Epithelial cell of proximal tubule (primary cell): ENCODE measurements at regions not wholly inside any gene's neighbourhood (a gene's known extent, or its start where the extent isn't known, plus 50 kb on each side); places are given as distances from the start of the nearest gene placed in this dataset.
"Not testable (repeated sequence)": the region's sequence is repeated elsewhere in the genome, so short reads cannot be mapped to it uniquely, and the experiment has no call there.

Source experiments
- DNase-seq: peaks from one replicate; pipeline ENCODE4 v3.0.0-alpha.2; 2011; ENCODE audit warnings: low read depth
- H3K4me3 ChIP-seq: 2 replicates; pipeline ENCODE4 v1.5.1; 2011; ENCODE audit warnings: low read depth, mild to moderate bottlenecking, low read length
- CTCF ChIP-seq: conservative IDR thresholded peaks from 2 replicates; pipeline ENCODE4 v1.5.1; 2012; ENCODE audit warnings: low read depth, mild to moderate bottlenecking, low read length

- TF ChIP-seq CTCF = no peak
- H3K4me3 ChIP-seq = no peak overlapping the region
- DNase-seq = no peak
These were observed 83.7 kb downstream of the RIN2 start for GRCh38 chr20:19841740-19842139.

GRCh38 chr20:19844850-19845249 is 86.8 kb downstream of the RIN2 start:
- not testable (repeated sequence) for H3K4me3 ChIP-seq, DNase-seq

- DNase-seq = no peak
- no peak for TF ChIP-seq CTCF
- no peak overlapping the region for H3K4me3 ChIP-seq
These were observed 89.3 kb downstream of the RIN2 start for GRCh38 chr20:19847383-19847782.

- no peak overlapping the region for H3K4me3 ChIP-seq
- no peak for DNase-seq
- no peak for TF ChIP-seq CTCF
These were observed 91.5 kb downstream of the RIN2 start for GRCh38 chr20:19849341-19850197.

GRCh38 chr20:19850198-19850533 is 92.1 kb downstream of the RIN2 start:
- no peak for TF ChIP-seq CTCF
- H3K4me3 ChIP-seq = no peak overlapping the region
- no peak for DNase-seq

- no peak for DNase-seq
- no peak overlapping the region for H3K4me3 ChIP-seq
- TF ChIP-seq CTCF = no peak
These were observed 93.8 kb downstream of the RIN2 start for GRCh38 chr20:19851861-19852260.

GRCh38 chr20:19855416-19855815 is 97.4 kb downstream of the RIN2 start:
- H3K4me3 ChIP-seq = no peak overlapping the region
- DNase-seq = no peak
- TF ChIP-seq CTCF = no peak
